ENCODE measurements at regions not wholly inside any gene's neighbourhood (a gene's known extent, or its start where the extent isn't known, plus 50 kb on each side); places are given as distances from the start of the nearest gene placed in this dataset.

GRCh38 chr4:79476196-79476595 lies 68.2 kb upstream of the GK2 start:
- no peak for DNase-seq (ENCODE audit: extremely low read depth in 1 of 2, low read depth in 1 of 2)

GRCh38 chr4:79473439-79473724 lies 65.4 kb upstream of the GK2 start:
- no peak for DNase-seq (ENCODE audit: extremely low read depth in 1 of 2, low read depth in 1 of 2)

- DNase-seq (ENCODE audit: extremely low read depth in 1 of 2, low read depth in 1 of 2): no peak
Measured at GRCh38 chr4:79472693-79473438, 64.8 kb upstream of the GK2 start.

- no peak for DNase-seq (ENCODE audit: extremely low read depth in 1 of 2, low read depth in 1 of 2)
Measured at GRCh38 chr4:79472036-79472435, 64.0 kb upstream of the GK2 start.

- no peak for DNase-seq (ENCODE audit: extremely low read depth in 1 of 2, low read depth in 1 of 2)
Measured at GRCh38 chr4:79471309-79471708, 63.3 kb upstream of the GK2 start.

GRCh38 chr4:79467246-79467932 lies 59.4 kb upstream of the GK2 start:
- DNase-seq (ENCODE audit: extremely low read depth in 1 of 2, low read depth in 1 of 2): no peak

GRCh38 chr4:79466621-79467020 lies 58.6 kb upstream of the GK2 start:
- DNase-seq (ENCODE audit: extremely low read depth in 1 of 2, low read depth in 1 of 2): no peak

All from stimulated activated CD8-positive, alpha-beta memory T cell treated with anti-CD3 and anti-CD28 coated beads, Interleukin-7, amount 100 ng/mL, for 48 hours (primary cell).